ENCODE measurements at regions not wholly inside any gene's neighbourhood (a gene's known extent, or its start where the extent isn't known, plus 50 kb on each side); places are given as distances from the start of the nearest gene placed in this dataset.
"Not testable (repeated sequence)": the region's sequence is repeated elsewhere in the genome, so short reads cannot be mapped to it uniquely, and the experiment has no call there.

- DNase-seq = no peak
Measured at GRCh38 chr6:66499851-66500250, 792.8 kb upstream of the EYS start.

- DNase-seq = peak; percentile 26
Measured at GRCh38 chr6:66496659-66497058, 789.6 kb upstream of the EYS start.

- not testable (repeated sequence) for DNase-seq
Measured at GRCh38 chr6:66494643-66495042, 787.6 kb upstream of the EYS start.

- no peak for DNase-seq
Measured at GRCh38 chr6:66489269-66489987, 782.4 kb upstream of the EYS start.

- no peak for DNase-seq
Measured at GRCh38 chr6:66481216-66481615, 774.2 kb upstream of the EYS start.

- DNase-seq = no peak
Measured at GRCh38 chr6:66478705-66479104, 771.7 kb upstream of the EYS start.

- DNase-seq = no peak
Measured at GRCh38 chr6:66435321-66435720, 728.3 kb upstream of the EYS start.

GRCh38 chr6:66429210-66429609 lies 722.2 kb upstream of the EYS start:
- DNase-seq = no peak

- no peak for DNase-seq
Measured at GRCh38 chr6:66423047-66423446, 716.0 kb upstream of the EYS start.

GRCh38 chr6:66421570-66421969 lies 714.5 kb upstream of the EYS start:
- no peak for DNase-seq

GRCh38 chr6:66418906-66419305 lies 711.9 kb upstream of the EYS start:
- DNase-seq = no peak

GRCh38 chr6:66403966-66404365 lies 696.9 kb upstream of the EYS start:
- no peak for DNase-seq

GRCh38 chr6:66402873-66403272 lies 695.8 kb upstream of the EYS start:
- no peak for DNase-seq

- no peak for DNase-seq
Measured at GRCh38 chr6:66396549-66396948, 689.5 kb upstream of the EYS start.

GRCh38 chr6:66396145-66396544 lies 689.1 kb upstream of the EYS start:
- no peak for DNase-seq

- DNase-seq = no peak
Measured at GRCh38 chr6:66390393-66390792, 683.4 kb upstream of the EYS start.

- DNase-seq = no peak
Measured at GRCh38 chr6:66376001-66376400, 669.0 kb upstream of the EYS start.

GRCh38 chr6:66369407-66369806 lies 662.4 kb upstream of the EYS start:
- no peak for DNase-seq

GRCh38 chr6:66362888-66363287 lies 655.9 kb upstream of the EYS start:
- DNase-seq = no peak

GRCh38 chr6:66361886-66362285 lies 654.9 kb upstream of the EYS start:
- DNase-seq = no peak

GRCh38 chr6:66357781-66358180 lies 650.8 kb upstream of the EYS start:
- no peak for DNase-seq

- DNase-seq = no peak
Measured at GRCh38 chr6:66355471-66355870, 648.4 kb upstream of the EYS start.

GRCh38 chr6:66344796-66345195 lies 637.8 kb upstream of the EYS start:
- no peak for DNase-seq

GRCh38 chr6:66340736-66341135 lies 633.7 kb upstream of the EYS start:
- no peak for DNase-seq

- no peak for DNase-seq
Measured at GRCh38 chr6:66336176-66336575, 629.1 kb upstream of the EYS start.
